ENCODE measurements at regions not wholly inside any gene's neighbourhood (a gene's known extent, or its start where the extent isn't known, plus 50 kb on each side); places are given as distances from the start of the nearest gene placed in this dataset.

GRCh38 chrX:121245763-121246162 is 198.4 kb downstream of the GLUD2 start:
- no peak overlapping the region for H3K27ac Mint-ChIP-seq (ENCODE audit: unreplicated experiment)
- H3K4me3 Mint-ChIP-seq (ENCODE audit: low read depth, unreplicated experiment) = no peak overlapping the region
- no peaks in the 10 kb centered on the region for H3K36me3 Mint-ChIP-seq (ENCODE audit: insufficient read depth, unreplicated experiment)
- no peak for TF ChIP-seq CTCF (IDR thresholded peaks at IDR 0.05; ENCODE audit: unreplicated experiment)
- H3K27me3 Mint-ChIP-seq (ENCODE audit: unreplicated experiment) = no peaks in the 10 kb centered on the region
- peaks cover under 1% of the 10 kb centered on the region for H3K9me3 Mint-ChIP-seq (ENCODE audit: low read depth, unreplicated experiment)
- H3K4me1 Mint-ChIP-seq (ENCODE audit: low read depth, unreplicated experiment) = peaks cover 26% of the 10 kb centered on the region
- BruUV-seq (replicated peaks) = no TSS peak
- no peak for DNase-seq
- intact Hi-C loops (cut with micrococcal nuclease; ENCODE audit: unreplicated experiment) = loop anchor here (10.0 kb wide), 1 partner anchor 451 kb away; no protein-coding TSS in a partner anchor
- CTCF ChIA-PET = no interaction called here

GRCh38 chrX:121254336-121254735 is 206.9 kb downstream of the GLUD2 start:
- no peaks in the 10 kb centered on the region for H3K27me3 Mint-ChIP-seq (ENCODE audit: unreplicated experiment)
- no peaks in the 10 kb centered on the region for H3K4me1 Mint-ChIP-seq (ENCODE audit: low read depth, unreplicated experiment)
- intact Hi-C loops (cut with micrococcal nuclease; ENCODE audit: unreplicated experiment) = no loop called here
- DNase-seq = peak; percentile 2
- peaks cover 5% of the 10 kb centered on the region for H3K9me3 Mint-ChIP-seq (ENCODE audit: low read depth, unreplicated experiment)
- no peak overlapping the region for H3K27ac Mint-ChIP-seq (ENCODE audit: unreplicated experiment)
- no peak overlapping the region for H3K4me3 Mint-ChIP-seq (ENCODE audit: low read depth, unreplicated experiment)
- CTCF ChIA-PET = no interaction called here
- BruUV-seq (replicated peaks) = no TSS peak
- no peak for TF ChIP-seq CTCF (IDR thresholded peaks at IDR 0.05; ENCODE audit: unreplicated experiment)
- H3K36me3 Mint-ChIP-seq (ENCODE audit: insufficient read depth, unreplicated experiment) = no peaks in the 10 kb centered on the region

GRCh38 chrX:121256647-121257046 is 209.2 kb downstream of the GLUD2 start:
- TF ChIP-seq CTCF (IDR thresholded peaks at IDR 0.05; ENCODE audit: unreplicated experiment) = no peak
- no TSS peak for BruUV-seq (replicated peaks)
- no peaks in the 10 kb centered on the region for H3K36me3 Mint-ChIP-seq (ENCODE audit: insufficient read depth, unreplicated experiment)
- no peak for DNase-seq
- intact Hi-C loops (cut with micrococcal nuclease; ENCODE audit: unreplicated experiment) = no loop called here
- H3K9me3 Mint-ChIP-seq (ENCODE audit: low read depth, unreplicated experiment) = no peaks in the 10 kb centered on the region
- CTCF ChIA-PET = no interaction called here
- H3K4me1 Mint-ChIP-seq (ENCODE audit: low read depth, unreplicated experiment) = no peaks in the 10 kb centered on the region
- no peak overlapping the region for H3K4me3 Mint-ChIP-seq (ENCODE audit: low read depth, unreplicated experiment)
- H3K27ac Mint-ChIP-seq (ENCODE audit: unreplicated experiment) = no peak overlapping the region
- no peaks in the 10 kb centered on the region for H3K27me3 Mint-ChIP-seq (ENCODE audit: unreplicated experiment)

DNA sequence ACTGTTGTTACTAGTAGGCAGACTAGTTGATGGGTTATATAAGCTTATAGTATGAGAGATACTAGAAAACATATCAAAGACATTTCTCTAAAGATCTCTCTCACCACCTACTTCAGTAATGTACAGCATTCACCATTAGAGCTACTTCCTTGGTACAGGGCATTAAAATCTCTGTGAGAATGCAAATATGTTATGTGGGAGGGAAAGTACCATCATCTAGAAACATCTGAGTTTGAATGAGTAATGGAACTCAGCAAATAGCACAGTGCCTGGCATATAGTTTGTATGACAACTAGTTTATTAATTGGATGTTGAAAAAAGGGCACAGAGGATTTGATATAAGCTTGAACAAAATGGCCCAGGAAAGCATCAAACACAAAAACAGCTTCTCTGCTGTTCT is 211.1 kb downstream of the GLUD2 start:
- intact Hi-C loops (cut with micrococcal nuclease; ENCODE audit: unreplicated experiment) = no loop called here
- Mint-ChIP-seq H3K9me3 (ENCODE audit: low read depth, unreplicated experiment) (no peaks in the 10 kb centered on the region), H3K36me3 (ENCODE audit: insufficient read depth, unreplicated experiment) (no peaks in the 10 kb centered on the region), H3K27ac (ENCODE audit: unreplicated experiment) (no peak overlapping the region), H3K4me1 (ENCODE audit: low read depth, unreplicated experiment) (no peaks in the 10 kb centered on the region), H3K4me3 (ENCODE audit: low read depth, unreplicated experiment) (no peak overlapping the region), H3K27me3 (ENCODE audit: unreplicated experiment) (no peaks in the 10 kb centered on the region)
- no peak for DNase-seq
- no TSS peak for BruUV-seq (replicated peaks)
- CTCF ChIA-PET = no interaction called here
- TF ChIP-seq CTCF (IDR thresholded peaks at IDR 0.05; ENCODE audit: unreplicated experiment) = no peak

GRCh38 chrX:121259170-121259569 is 211.8 kb downstream of the GLUD2 start:
- Mint-ChIP-seq H3K36me3 (ENCODE audit: insufficient read depth, unreplicated experiment) (no peaks in the 10 kb centered on the region), H3K4me1 (ENCODE audit: low read depth, unreplicated experiment) (no peaks in the 10 kb centered on the region), H3K4me3 (ENCODE audit: low read depth, unreplicated experiment) (no peak overlapping the region), H3K27ac (ENCODE audit: unreplicated experiment) (no peak overlapping the region), H3K9me3 (ENCODE audit: low read depth, unreplicated experiment) (no peaks in the 10 kb centered on the region), H3K27me3 (ENCODE audit: unreplicated experiment) (no peaks in the 10 kb centered on the region)
- no TSS peak for BruUV-seq (replicated peaks)
- intact Hi-C loops (cut with micrococcal nuclease; ENCODE audit: unreplicated experiment) = no loop called here
- no peak for DNase-seq
- TF ChIP-seq CTCF (IDR thresholded peaks at IDR 0.05; ENCODE audit: unreplicated experiment) = no peak
- CTCF ChIA-PET = no interaction called here
